ENCODE measurements at regions not wholly inside any gene's neighbourhood (a gene's known extent, or its start where the extent isn't known, plus 50 kb on each side); places are given as distances from the start of the nearest gene placed in this dataset.

- Histone ChIP-seq H3K36me3 (ENCODE audit: control insufficient read depth, insufficient read depth, low read length) (no peaks in the 10 kb centered on the region), H3K9ac (ENCODE audit: low read length) (no peak overlapping the region), H3K4me3 (ENCODE audit: low read length) (no peak overlapping the region), H3K27me3 (ENCODE audit: control insufficient read depth, insufficient read depth, low read length) (peaks cover 4% of the 10 kb centered on the region), H3K27ac (ENCODE audit: low read depth, low read length) (no peak overlapping the region), H3K4me1 (ENCODE audit: control insufficient read depth, insufficient read depth, low read length) (no peaks in the 10 kb centered on the region)
Observed at GRCh38 chr4:1501754-1502500, 95.7 kb upstream of the NKX1-1 start.

GRCh38 chr4:1500966-1501753 is 94.9 kb upstream of the NKX1-1 start:
- no peak overlapping the region for H3K4me3 ChIP-seq (ENCODE audit: low read length)
- no peaks in the 10 kb centered on the region for H3K36me3 ChIP-seq (ENCODE audit: control insufficient read depth, insufficient read depth, low read length)
- H3K4me1 ChIP-seq (ENCODE audit: control insufficient read depth, insufficient read depth, low read length) = no peaks in the 10 kb centered on the region
- H3K27ac ChIP-seq (ENCODE audit: low read depth, low read length) = no peak overlapping the region
- H3K9ac ChIP-seq (ENCODE audit: low read length) = no peak overlapping the region
- H3K27me3 ChIP-seq (ENCODE audit: control insufficient read depth, insufficient read depth, low read length) = peaks cover 4% of the 10 kb centered on the region

- H3K27ac ChIP-seq (ENCODE audit: low read depth, low read length) = no peak overlapping the region
- no peaks in the 10 kb centered on the region for H3K4me1 ChIP-seq (ENCODE audit: control insufficient read depth, insufficient read depth, low read length)
- no peak overlapping the region for H3K9ac ChIP-seq (ENCODE audit: low read length)
- no peaks in the 10 kb centered on the region for H3K36me3 ChIP-seq (ENCODE audit: control insufficient read depth, insufficient read depth, low read length)
- peaks cover 2% of the 10 kb centered on the region for H3K27me3 ChIP-seq (ENCODE audit: control insufficient read depth, insufficient read depth, low read length)
- H3K4me3 ChIP-seq (ENCODE audit: low read length) = no peak overlapping the region
Observed at GRCh38 chr4:1500231-1500965, 94.2 kb upstream of the NKX1-1 start.

- H3K27me3 ChIP-seq (ENCODE audit: control insufficient read depth, insufficient read depth, low read length) = peaks cover 2% of the 10 kb centered on the region
- H3K4me3 ChIP-seq (ENCODE audit: low read length) = no peak overlapping the region
- H3K36me3 ChIP-seq (ENCODE audit: control insufficient read depth, insufficient read depth, low read length) = no peaks in the 10 kb centered on the region
- no peaks in the 10 kb centered on the region for H3K4me1 ChIP-seq (ENCODE audit: control insufficient read depth, insufficient read depth, low read length)
- H3K9ac ChIP-seq (ENCODE audit: low read length) = no peak overlapping the region
- no peak overlapping the region for H3K27ac ChIP-seq (ENCODE audit: low read depth, low read length)
Observed at GRCh38 chr4:1499465-1499864, 93.2 kb upstream of the NKX1-1 start.

- Histone ChIP-seq H3K4me3 (ENCODE audit: low read length) (no peak overlapping the region), H3K36me3 (ENCODE audit: control insufficient read depth, insufficient read depth, low read length) (no peaks in the 10 kb centered on the region), H3K9ac (ENCODE audit: low read length) (no peak overlapping the region), H3K4me1 (ENCODE audit: control insufficient read depth, insufficient read depth, low read length) (no peaks in the 10 kb centered on the region), H3K27ac (ENCODE audit: low read depth, low read length) (no peak overlapping the region), H3K27me3 (ENCODE audit: control insufficient read depth, insufficient read depth, low read length) (peaks cover 2% of the 10 kb centered on the region)
Observed at GRCh38 chr4:1497189-1497801, 91.1 kb upstream of the NKX1-1 start.

GRCh38 chr4:1496116-1496642 is 89.9 kb upstream of the NKX1-1 start:
- Histone ChIP-seq H3K4me1 (ENCODE audit: control insufficient read depth, insufficient read depth, low read length) (no peaks in the 10 kb centered on the region), H3K9ac (ENCODE audit: low read length) (no peak overlapping the region), H3K27ac (ENCODE audit: low read depth, low read length) (no peak overlapping the region), H3K27me3 (ENCODE audit: control insufficient read depth, insufficient read depth, low read length) (peaks cover 5% of the 10 kb centered on the region), H3K4me3 (ENCODE audit: low read length) (no peak overlapping the region), H3K36me3 (ENCODE audit: control insufficient read depth, insufficient read depth, low read length) (no peaks in the 10 kb centered on the region)

GRCh38 chr4:1495416-1496115 is 89.3 kb upstream of the NKX1-1 start:
- Histone ChIP-seq H3K4me1 (ENCODE audit: control insufficient read depth, insufficient read depth, low read length) (no peaks in the 10 kb centered on the region), H3K36me3 (ENCODE audit: control insufficient read depth, insufficient read depth, low read length) (no peaks in the 10 kb centered on the region), H3K9ac (ENCODE audit: low read length) (no peak overlapping the region), H3K27ac (ENCODE audit: low read depth, low read length) (no peak overlapping the region), H3K4me3 (ENCODE audit: low read length) (no peak overlapping the region), H3K27me3 (ENCODE audit: control insufficient read depth, insufficient read depth, low read length) (peaks cover 4% of the 10 kb centered on the region)

GRCh38 chr4:1494416-1495315 is 88.4 kb upstream of the NKX1-1 start:
- H3K4me1 ChIP-seq (ENCODE audit: control insufficient read depth, insufficient read depth, low read length) = no peaks in the 10 kb centered on the region
- H3K27me3 ChIP-seq (ENCODE audit: control insufficient read depth, insufficient read depth, low read length) = peaks cover 8% of the 10 kb centered on the region
- H3K4me3 ChIP-seq (ENCODE audit: low read length) = no peak overlapping the region
- H3K27ac ChIP-seq (ENCODE audit: low read depth, low read length) = no peak overlapping the region
- no peak overlapping the region for H3K9ac ChIP-seq (ENCODE audit: low read length)
- no peaks in the 10 kb centered on the region for H3K36me3 ChIP-seq (ENCODE audit: control insufficient read depth, insufficient read depth, low read length)

GRCh38 chr4:1493540-1494287 is 87.5 kb upstream of the NKX1-1 start:
- peaks cover 13% of the 10 kb centered on the region for H3K27me3 ChIP-seq (ENCODE audit: control insufficient read depth, insufficient read depth, low read length)
- no peak overlapping the region for H3K27ac ChIP-seq (ENCODE audit: low read depth, low read length)
- no peak overlapping the region for H3K4me3 ChIP-seq (ENCODE audit: low read length)
- no peaks in the 10 kb centered on the region for H3K36me3 ChIP-seq (ENCODE audit: control insufficient read depth, insufficient read depth, low read length)
- no peak overlapping the region for H3K9ac ChIP-seq (ENCODE audit: low read length)
- no peaks in the 10 kb centered on the region for H3K4me1 ChIP-seq (ENCODE audit: control insufficient read depth, insufficient read depth, low read length)

- H3K36me3 ChIP-seq (ENCODE audit: control insufficient read depth, insufficient read depth, low read length) = no peaks in the 10 kb centered on the region
- no peak overlapping the region for H3K27ac ChIP-seq (ENCODE audit: low read depth, low read length)
- H3K4me1 ChIP-seq (ENCODE audit: control insufficient read depth, insufficient read depth, low read length) = no peaks in the 10 kb centered on the region
- H3K9ac ChIP-seq (ENCODE audit: low read length) = no peak overlapping the region
- peaks cover 13% of the 10 kb centered on the region for H3K27me3 ChIP-seq (ENCODE audit: control insufficient read depth, insufficient read depth, low read length)
- no peak overlapping the region for H3K4me3 ChIP-seq (ENCODE audit: low read length)
Observed at GRCh38 chr4:1492651-1493539, 86.7 kb upstream of the NKX1-1 start.
